ENCODE measurements at regions not wholly inside any gene's neighbourhood (a gene's known extent, or its start where the extent isn't known, plus 50 kb on each side); places are given as distances from the start of the nearest gene placed in this dataset.

GRCh38 chr6:163719028-163719742, 304.7 kb downstream of the QKI start:
- H4K20me1 ChIP-seq (ENCODE audit: control insufficient read depth, insufficient read depth, insufficient read length), result no peaks in the 10 kb centered on the region
- no peak overlapping the region for H2BK20ac ChIP-seq (ENCODE audit: low read depth, low read length, poor library complexity, severe bottlenecking)
- H3K27ac ChIP-seq (ENCODE audit: insufficient read length, low read depth, low read length), result no peak overlapping the region
- no peak overlapping the region for H3T11ph ChIP-seq (ENCODE audit: low read length)
- H3K4me2 ChIP-seq (ENCODE audit: insufficient read depth, insufficient read length, low read length), result no peak overlapping the region
- H3K79me1 ChIP-seq (ENCODE audit: insufficient read depth, low read depth, low read length, poor library complexity, severe bottlenecking), result no peaks in the 10 kb centered on the region
- no peak overlapping the region for H2BK12ac ChIP-seq (ENCODE audit: insufficient read length, low read depth, low read length)
- no peak overlapping the region for H3K4ac ChIP-seq (ENCODE audit: low read depth, low read length)
- H3K18ac ChIP-seq (ENCODE audit: insufficient read length, low read depth, low read length), result no peak overlapping the region
- H3K9me3 Mint-ChIP-seq, result no peaks in the 10 kb centered on the region
- no peak for DNase-seq
- H2AK5ac ChIP-seq (ENCODE audit: insufficient read length, low read length), result no peak overlapping the region
- H3K23me2 ChIP-seq (ENCODE audit: insufficient read length, low read depth, low read length, poor library complexity, severe bottlenecking), result no peaks in the 10 kb centered on the region
- no peaks in the 10 kb centered on the region for H3K27me3 ChIP-seq (ENCODE audit: insufficient read depth, low read length)
- WGBS (ENCODE audit: extremely low coverage, insufficient read length, low lambda C conversion rate), result no CpG with 5 or more reads among the region's 20 CpGs
- no peak overlapping the region for H3K14ac ChIP-seq (ENCODE audit: insufficient read depth, low read length)
- H3K56ac ChIP-seq (ENCODE audit: insufficient read length, low read depth, low read length), result no peak overlapping the region
- H3K9me3 ChIP-seq (ENCODE audit: control insufficient read depth, low read depth, low read length), result no peaks in the 10 kb centered on the region
- H3K23ac ChIP-seq (ENCODE audit: insufficient read length, low read depth, low read length), result no peak overlapping the region
- H3K4me1 Mint-ChIP-seq, result peaks cover 0 to 8% of the 10 kb centered on the region in 2 experiments; a peak in 1 of 4 replicates
- H3K36me3 Mint-ChIP-seq (ENCODE audit: insufficient read depth in 1 of 3, low read depth in 3 of 3), result no peaks in the 10 kb centered on the region
- no peaks in the 10 kb centered on the region for H3K27me3 Mint-ChIP-seq (ENCODE audit: low read depth)
- no peak overlapping the region for H2BK15ac ChIP-seq (ENCODE audit: low read depth, low read length)
- no peak overlapping the region for H2BK120ac ChIP-seq (ENCODE audit: low read depth, low read length, poor library complexity, severe bottlenecking)
- no peak overlapping the region for H4K8ac ChIP-seq (replicated peaks; ENCODE audit: insufficient read length, low read depth, low read length)
- H3K27ac Mint-ChIP-seq, result peak overlapping the region in 1 of 3 experiments; percentile 27; a peak in 1 of 7 replicates
- H2BK5ac ChIP-seq (ENCODE audit: insufficient read length, low read length), result no peak overlapping the region
- no peak for TF ChIP-seq CTCF (conservative IDR thresholded peaks at IDR 0.05)
- H4K91ac ChIP-seq (ENCODE audit: insufficient read length, low read depth, low read length), result no peak overlapping the region
- no peaks in the 10 kb centered on the region for H3K79me2 ChIP-seq (ENCODE audit: insufficient read depth, low read length)
- H3K9ac ChIP-seq (ENCODE audit: extremely low read depth, insufficient read length, low read length), result no peak overlapping the region
- H3K4me3 Mint-ChIP-seq, result no peak overlapping the region
- H3K4me1 ChIP-seq (ENCODE audit: insufficient read depth, low read length), result no peaks in the 10 kb centered on the region
- no peak overlapping the region for H2AFZ ChIP-seq (ENCODE audit: low read length)
- H4K5ac ChIP-seq (ENCODE audit: insufficient read length, low read depth, low read length), result no peak overlapping the region

All from H9 (cell line).